Fibroblast of mammary gland (primary cell): ENCODE measurements at regions not wholly inside any gene's neighbourhood (a gene's known extent, or its start where the extent isn't known, plus 50 kb on each side); places are given as distances from the start of the nearest gene placed in this dataset.

Source experiments
- DNase-seq: peaks from one replicate; pipeline ENCODE4 v3.0.0-alpha.2; 2010; ENCODE audit warnings: low read depth
- H3K4me3 ChIP-seq: 2 replicates; pipeline ENCODE4 v1.5.1; 2011; ENCODE audit warnings: low read depth, mild to moderate bottlenecking, low read length, moderate library complexity; ENCODE audit not compliant: control insufficient read depth
- TF ChIP-seq, protein P1 (sequence below): conservative IDR thresholded peaks from 2 replicates; pipeline ENCODE4 v1.5.1; 2011; ENCODE audit warnings: low read depth, low read length, inconsistent platforms; ENCODE audit not compliant: control insufficient read depth, insufficient read depth

DNA sequence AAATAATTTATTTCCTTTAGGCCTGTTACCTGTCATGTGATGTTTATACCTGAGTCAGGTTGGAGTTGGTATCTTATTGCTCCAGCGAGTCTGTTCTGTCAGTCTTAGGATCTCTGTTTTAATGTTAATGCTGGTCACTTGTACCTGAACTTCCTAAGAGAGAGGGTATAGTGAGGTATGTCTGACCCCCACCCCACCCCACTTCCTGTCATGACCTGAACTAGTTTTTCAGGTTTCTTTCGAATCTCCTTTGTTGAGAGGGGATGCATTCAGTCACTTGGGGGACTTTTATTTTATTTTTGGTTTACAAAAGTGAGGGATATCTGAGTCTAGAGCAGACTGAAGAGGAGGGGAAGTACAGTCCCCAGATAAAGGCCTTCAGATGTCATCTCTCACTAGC, 769.0 kb upstream of the COBL start:
- H3K4me3 ChIP-seq: no peak overlapping the region
- no peak for DNase-seq
- TF ChIP-seq, protein P1, sequence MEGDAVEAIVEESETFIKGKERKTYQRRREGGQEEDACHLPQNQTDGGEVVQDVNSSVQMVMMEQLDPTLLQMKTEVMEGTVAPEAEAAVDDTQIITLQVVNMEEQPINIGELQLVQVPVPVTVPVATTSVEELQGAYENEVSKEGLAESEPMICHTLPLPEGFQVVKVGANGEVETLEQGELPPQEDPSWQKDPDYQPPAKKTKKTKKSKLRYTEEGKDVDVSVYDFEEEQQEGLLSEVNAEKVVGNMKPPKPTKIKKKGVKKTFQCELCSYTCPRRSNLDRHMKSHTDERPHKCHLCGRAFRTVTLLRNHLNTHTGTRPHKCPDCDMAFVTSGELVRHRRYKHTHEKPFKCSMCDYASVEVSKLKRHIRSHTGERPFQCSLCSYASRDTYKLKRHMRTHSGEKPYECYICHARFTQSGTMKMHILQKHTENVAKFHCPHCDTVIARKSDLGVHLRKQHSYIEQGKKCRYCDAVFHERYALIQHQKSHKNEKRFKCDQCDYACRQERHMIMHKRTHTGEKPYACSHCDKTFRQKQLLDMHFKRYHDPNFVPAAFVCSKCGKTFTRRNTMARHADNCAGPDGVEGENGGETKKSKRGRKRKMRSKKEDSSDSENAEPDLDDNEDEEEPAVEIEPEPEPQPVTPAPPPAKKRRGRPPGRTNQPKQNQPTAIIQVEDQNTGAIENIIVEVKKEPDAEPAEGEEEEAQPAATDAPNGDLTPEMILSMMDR: no peak

DNA sequence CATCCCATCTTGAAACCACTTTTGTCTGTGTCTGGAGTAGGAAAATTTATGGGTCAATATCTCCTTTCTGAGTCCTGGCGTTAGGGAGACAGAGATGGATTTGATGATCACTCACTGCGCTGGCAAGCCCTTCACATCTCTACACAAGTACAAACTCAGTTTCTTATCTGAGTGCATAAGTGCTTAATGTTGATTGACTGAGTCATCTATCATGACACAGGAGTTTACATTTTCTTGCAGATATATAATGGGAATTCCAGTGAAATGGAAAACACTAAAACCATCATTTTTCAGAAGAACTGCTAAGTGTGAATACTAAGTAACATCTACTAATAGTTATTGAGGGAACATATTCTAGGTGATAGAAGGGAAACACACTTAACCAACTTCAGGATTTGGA, 763.9 kb upstream of the COBL start:
- TF ChIP-seq, protein P1: no peak
- DNase-seq: no peak
- no peak overlapping the region for H3K4me3 ChIP-seq

DNA sequence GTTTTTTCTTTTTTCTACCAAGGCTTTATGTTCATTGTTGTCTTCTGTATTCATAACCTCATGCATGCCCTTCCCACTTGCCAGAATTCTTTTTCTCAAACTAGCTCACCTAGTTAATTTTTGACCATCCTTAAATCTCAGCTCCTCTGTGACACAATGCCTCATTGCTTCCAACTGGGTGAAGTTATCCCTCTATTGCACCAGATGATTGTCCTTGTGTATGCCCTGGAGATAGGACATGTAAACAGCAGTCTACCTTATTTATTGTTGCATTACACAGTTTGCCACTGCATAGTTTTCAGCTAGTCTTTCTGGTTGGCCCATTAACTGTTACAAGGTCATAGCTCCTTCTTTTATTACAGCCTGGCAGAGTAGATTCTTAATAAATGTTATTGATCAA, 763.1 kb upstream of the COBL start:
- TF ChIP-seq, protein P1: no peak
- no peak for DNase-seq
- no peak overlapping the region for H3K4me3 ChIP-seq

DNA sequence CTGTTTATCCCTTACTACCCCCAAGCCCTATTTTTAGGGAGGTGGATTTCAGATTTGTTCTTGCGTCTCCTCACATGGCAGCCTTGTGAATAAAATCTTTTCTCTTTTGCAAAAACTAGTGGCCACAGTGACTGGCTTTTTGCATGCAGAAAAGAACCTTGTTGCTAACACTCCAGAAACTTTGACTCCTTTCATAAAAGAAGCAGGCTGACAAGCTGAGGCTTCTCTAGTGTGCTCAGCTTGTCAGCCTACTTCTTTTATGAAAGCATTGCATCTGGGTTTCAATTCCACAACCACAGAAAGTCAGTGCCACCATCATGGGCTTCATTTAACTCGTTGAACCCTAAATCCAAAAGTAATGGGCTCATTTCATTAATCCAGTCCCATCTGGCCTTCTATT, 761.0 kb upstream of the COBL start:
- no peak for DNase-seq
- no peak overlapping the region for H3K4me3 ChIP-seq
- TF ChIP-seq, protein P1: no peak

DNA sequence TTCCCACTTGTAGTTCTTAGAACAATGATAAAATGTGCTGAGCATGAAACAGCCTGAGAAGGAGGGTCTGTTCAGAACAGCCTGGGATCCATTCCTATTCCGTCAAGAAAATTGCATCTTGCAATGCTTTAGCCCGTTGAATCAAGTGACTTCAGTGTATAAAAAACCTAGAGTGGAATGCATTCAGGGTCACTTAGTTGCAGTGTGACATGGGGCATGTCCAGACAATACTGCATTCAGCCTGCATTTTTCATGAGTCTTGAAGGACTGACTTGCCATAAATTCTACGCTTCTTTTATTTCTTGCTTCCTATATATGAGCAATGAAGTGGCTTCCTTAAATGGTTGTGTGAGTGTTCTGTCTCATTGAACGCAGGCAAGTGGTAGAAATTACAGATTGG, 758.3 kb upstream of the COBL start:
- no peak overlapping the region for H3K4me3 ChIP-seq
- no peak for DNase-seq
- TF ChIP-seq, protein P1: no peak

DNA sequence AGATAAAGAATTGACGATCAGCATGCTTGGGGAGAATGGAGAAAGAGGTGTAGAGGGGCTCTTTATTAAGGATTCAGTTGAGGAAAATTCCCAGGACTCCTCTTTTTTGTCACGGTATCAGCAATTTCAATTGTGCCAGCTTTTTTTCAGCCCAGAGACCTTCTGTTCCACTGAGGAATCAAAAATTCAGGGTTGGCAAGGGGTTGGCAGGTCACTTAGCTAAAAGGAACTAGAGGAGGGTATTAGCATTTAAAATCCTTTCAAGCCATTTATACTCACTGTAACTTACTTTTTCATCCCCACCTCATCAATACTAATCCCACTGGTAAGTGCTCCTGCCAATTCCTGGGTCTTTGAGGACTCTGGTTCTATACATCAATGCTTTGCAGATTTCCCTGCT, 757.5 kb upstream of the COBL start:
- H3K4me3 ChIP-seq: no peak overlapping the region
- TF ChIP-seq, protein P1: no peak
- no peak for DNase-seq

DNA sequence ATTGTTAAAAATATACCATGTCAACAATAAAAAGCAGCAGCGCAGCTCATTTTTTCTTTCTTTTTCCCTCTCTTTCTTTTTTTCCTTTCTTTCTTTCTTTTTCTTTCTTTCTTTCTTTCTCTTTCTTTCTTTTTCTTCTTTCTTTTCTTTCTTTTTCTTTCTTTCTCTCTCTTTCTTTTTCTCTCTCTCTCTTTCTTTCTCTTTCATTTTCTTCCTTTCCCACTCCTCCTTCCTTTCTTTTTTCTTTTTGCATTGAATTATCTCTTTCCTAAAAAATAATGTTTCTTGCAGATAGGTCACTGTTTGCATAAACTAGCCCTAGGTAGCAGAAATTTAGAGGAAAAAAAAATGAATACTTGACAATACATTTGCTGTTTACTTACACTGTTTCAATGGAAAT, 755.1 kb upstream of the COBL start:
- H3K4me3 ChIP-seq: no peak overlapping the region
- TF ChIP-seq, protein P1: no peak
- DNase-seq: no peak
